Mesenchymal stem cell (in vitro differentiated cells and primary cell): ENCODE measurements at regions not wholly inside any gene's neighbourhood (a gene's known extent, or its start where the extent isn't known, plus 50 kb on each side); places are given as distances from the start of the nearest gene placed in this dataset.

ENCODE experiments used
- DNase-seq: peaks from one replicate; pipeline ENCODE4 v3.0.0-alpha.2; 2013
- H2AFZ ChIP-seq: one replicate; pipeline ENCODE4 v1.6.1; 2013; ENCODE audit warnings: low read depth, mild to moderate bottlenecking, control low read depth, inconsistent platforms, low read length, moderate library complexity
- H2AK5ac ChIP-seq: 2 replicates; pipeline ENCODE4 v1.6.1; 2013; ENCODE audit warnings: low read length, moderate library complexity, mild to moderate bottlenecking, inconsistent platforms; ENCODE audit not compliant: severe bottlenecking
- H2BK120ac ChIP-seq: one replicate; pipeline ENCODE4 v1.6.1; 2013; ENCODE audit warnings: low read depth, mild to moderate bottlenecking, inconsistent platforms, low read length, moderate library complexity
- H2BK12ac ChIP-seq, 2 experiments: one replicate each; pipeline ENCODE4 v1.6.1; 2013; ENCODE audit warnings: inconsistent platforms in 2 of 2, low read length in 2 of 2, mild to moderate bottlenecking in 2 of 2, moderate library complexity in 2 of 2, control low read depth in 1 of 2
- H2BK15ac ChIP-seq: one replicate; pipeline ENCODE4 v1.6.1; 2013; ENCODE audit warnings: mild to moderate bottlenecking, low read depth, inconsistent platforms; ENCODE audit not compliant: poor library complexity, severe bottlenecking
- H2BK5ac ChIP-seq: 2 replicates; pipeline ENCODE4 v1.6.1; 2013; ENCODE audit warnings: low read depth, mild to moderate bottlenecking, low read length, control low read depth, inconsistent platforms; ENCODE audit not compliant: poor library complexity, severe bottlenecking
- H3K14ac ChIP-seq, 2 experiments: one replicate each; pipeline ENCODE4 v1.6.1; 2013; ENCODE audit warnings: inconsistent platforms in 2 of 2, low read length in 2 of 2, control low read depth in 1 of 2, mild to moderate bottlenecking in 1 of 2, moderate library complexity in 1 of 2
- H3K18ac ChIP-seq, 2 experiments: one replicate each; pipeline ENCODE4 v1.6.1; 2013; ENCODE audit warnings: inconsistent platforms in 2 of 2, low read length in 2 of 2, control low read depth in 1 of 2, low read depth in 1 of 2, mild to moderate bottlenecking in 1 of 2
- H3K23ac ChIP-seq, 2 experiments: one replicate each; pipeline ENCODE4 v1.6.1; 2013; ENCODE audit warnings: inconsistent platforms in 2 of 2, low read length in 2 of 2, mild to moderate bottlenecking in 2 of 2, moderate library complexity in 2 of 2, control low read depth in 1 of 2
- H3K27ac ChIP-seq: 2 replicates; pipeline ENCODE4 v1.5.1; 2013; ENCODE audit warnings: mild to moderate bottlenecking, moderate library complexity, low read length, control low read depth, inconsistent platforms; ENCODE audit not compliant: poor library complexity, severe bottlenecking
- H3K27me3 ChIP-seq, 2 experiments: 2 replicates each; pipeline versions ENCODE4 v1.6.1 to v1.7.0; 2013; ENCODE audit warnings: low read length in 2 of 2, mild to moderate bottlenecking in 2 of 2, moderate library complexity in 2 of 2, control low read depth in 1 of 2, inconsistent platforms in 1 of 2; ENCODE audit not compliant: control insufficient read depth in 1 of 2, insufficient read depth in 1 of 2
- H3K36me3 ChIP-seq, 2 experiments: 2 replicates each; pipeline versions ENCODE4 v1.6.1 to v1.7.0; 2013; ENCODE audit warnings: low read length in 2 of 2, control low read depth in 1 of 2, inconsistent platforms in 1 of 2, low read depth in 1 of 2, mild to moderate bottlenecking in 1 of 2; ENCODE audit not compliant: insufficient read depth in 2 of 2, control insufficient read depth in 1 of 2
- H3K4ac ChIP-seq, 2 experiments: one replicate each; pipeline ENCODE4 v1.6.1; 2013; ENCODE audit warnings: inconsistent platforms in 2 of 2, low read length in 2 of 2, mild to moderate bottlenecking in 2 of 2, moderate library complexity in 2 of 2, control low read depth in 1 of 2, low read depth in 1 of 2
- H3K4me1 ChIP-seq: 2 replicates; pipeline ENCODE4 v1.6.1; 2013; ENCODE audit warnings: low read depth, low read length, control low read depth; ENCODE audit not compliant: control insufficient read depth, insufficient read depth
- H3K4me2 ChIP-seq: 2 replicates; pipeline ENCODE4 v1.6.1; 2013; ENCODE audit warnings: low read length, mild to moderate bottlenecking, inconsistent platforms; ENCODE audit not compliant: poor library complexity, severe bottlenecking
- H3K4me3 ChIP-seq, 2 experiments: 2 replicates each; pipeline versions ENCODE4 v1.5.1 to v1.7.0; 2013; ENCODE audit warnings: low read length in 2 of 2, mild to moderate bottlenecking in 2 of 2, control low read depth in 1 of 2, low read depth in 1 of 2; ENCODE audit not compliant: insufficient read depth in 1 of 2
- H3K79me1 ChIP-seq: replicated peaks from 2 replicates; pipeline ENCODE4 v1.6.1; 2013; ENCODE audit warnings: mild to moderate bottlenecking, control low read depth, low read length, inconsistent platforms; ENCODE audit not compliant: poor library complexity, severe bottlenecking
- H3K9ac ChIP-seq: 2 replicates; pipeline ENCODE4 v1.7.0; 2013; ENCODE audit warnings: mild to moderate bottlenecking, low read length, moderate library complexity
- H3K9me3 ChIP-seq: 2 replicates; pipeline ENCODE4 v1.7.0; 2013; ENCODE audit warnings: mild to moderate bottlenecking, low read length; ENCODE audit not compliant: control insufficient read depth
- H4K8ac ChIP-seq: one replicate; pipeline ENCODE4 v1.6.1; 2013; ENCODE audit warnings: inconsistent platforms, mild to moderate bottlenecking, low read length, moderate library complexity
- H4K91ac ChIP-seq: one replicate; pipeline ENCODE4 v1.6.1; 2013; ENCODE audit warnings: mild to moderate bottlenecking, low read length, inconsistent platforms
- WGBS: methylation state at CpG from one replicate; pipeline ENCODE4 v1.1.7; 2013; ENCODE audit warnings: mixed read lengths; 5-methylcytosine and 5-hydroxymethylcytosine counted together

GRCh38 chr19:30647891-30648720, 275.9 kb downstream of the ZNF536 start:
- H4K8ac ChIP-seq: no peak overlapping the region
- H3K18ac ChIP-seq: no peak overlapping the region
- H3K4me1 ChIP-seq: no peaks in the 10 kb centered on the region

GRCh38 chr19:30646806-30647205, 274.6 kb downstream of the ZNF536 start:
- Histone ChIP-seq H3K27ac (no peak overlapping the region), H3K9ac (no peak overlapping the region), H3K18ac (no peak overlapping the region), H3K79me1 (no peaks in the 10 kb centered on the region), H4K91ac (no peak overlapping the region), H2AFZ (no peak overlapping the region), H3K4me1 (no peaks in the 10 kb centered on the region), H2BK12ac (no peak overlapping the region), H3K36me3 (no peaks in the 10 kb centered on the region), H3K14ac (no peak overlapping the region), H3K4me2 (no peak overlapping the region), H3K27me3 (peaks cover 7 to 69% of the 10 kb centered on the region in 2 experiments), H3K4me3 (no peak overlapping the region), H4K8ac (no peak overlapping the region), H3K9me3 (no peaks in the 10 kb centered on the region), H2BK5ac (no peak overlapping the region), H2BK120ac (no peak overlapping the region), H2BK15ac (no peak overlapping the region), H3K23ac (no peak overlapping the region), H2AK5ac (no peak overlapping the region), H3K4ac (no peak overlapping the region)
- no peak for DNase-seq
- 78% methylated on average over 3 of the region's 6 CpGs for WGBS

More at GRCh38 chr19:30647891-30648720, 275.9 kb downstream of the ZNF536 start:
- H4K91ac ChIP-seq: no peak overlapping the region
- no peak overlapping the region for H3K4ac ChIP-seq
- H3K9me3 ChIP-seq: no peaks in the 10 kb centered on the region
- H3K36me3 ChIP-seq: no peaks in the 10 kb centered on the region
- no peaks in the 10 kb centered on the region for H3K79me1 ChIP-seq
- 45% methylated on average over 18 of the region's 19 CpGs for WGBS
- H2AFZ ChIP-seq: no peak overlapping the region
- H2BK5ac ChIP-seq: no peak overlapping the region
- H3K23ac ChIP-seq: no peak overlapping the region
- peaks cover 7 to 68% of the 10 kb centered on the region in 2 experiments for H3K27me3 ChIP-seq
- no peak overlapping the region for H3K27ac ChIP-seq
- H2AK5ac ChIP-seq: no peak overlapping the region
- no peak overlapping the region for H2BK12ac ChIP-seq
- H3K9ac ChIP-seq: no peak overlapping the region
- H3K14ac ChIP-seq: no peak overlapping the region
- no peak overlapping the region for H2BK15ac ChIP-seq
- H3K4me3 ChIP-seq: no peak overlapping the region
- H2BK120ac ChIP-seq: no peak overlapping the region
- DNase-seq: no peak
- H3K4me2 ChIP-seq: no peak overlapping the region

- Histone ChIP-seq H3K4ac (no peak overlapping the region), H3K4me3 (no peak overlapping the region), H3K27ac (no peak overlapping the region), H3K4me1 (no peaks in the 10 kb centered on the region), H3K4me2 (no peak overlapping the region), H2BK15ac (no peak overlapping the region), H3K14ac (no peak overlapping the region), H2AFZ (no peak overlapping the region), H3K18ac (no peak overlapping the region), H2BK5ac (no peak overlapping the region), H3K9me3 (no peaks in the 10 kb centered on the region), H2AK5ac (no peak overlapping the region), H2BK12ac (no peak overlapping the region), H2BK120ac (no peak overlapping the region), H3K9ac (no peak overlapping the region), H4K8ac (no peak overlapping the region), H4K91ac (no peak overlapping the region), H3K36me3 (no peaks in the 10 kb centered on the region), H3K23ac (no peak overlapping the region), H3K79me1 (no peaks in the 10 kb centered on the region), H3K27me3 (peaks cover 7 to 67% of the 10 kb centered on the region in 2 experiments)
- 94% methylated on average over 8 of the region's 12 CpGs for WGBS
- DNase-seq: no peak
These were observed 273.9 kb downstream of the ZNF536 start for GRCh38 chr19:30645946-30646577.

- Histone ChIP-seq H2BK15ac (no peak overlapping the region), H3K18ac (no peak overlapping the region), H3K4me3 (no peak overlapping the region), H3K9ac (no peak overlapping the region), H2BK120ac (no peak overlapping the region), H3K36me3 (no peaks in the 10 kb centered on the region), H2AFZ (no peak overlapping the region), H3K14ac (no peak overlapping the region), H3K9me3 (no peaks in the 10 kb centered on the region), H3K79me1 (no peaks in the 10 kb centered on the region), H3K23ac (no peak overlapping the region), H3K27ac (no peak overlapping the region), H3K4ac (no peak overlapping the region), H2AK5ac (no peak overlapping the region), H4K8ac (no peak overlapping the region), H3K27me3 (peaks cover 0 to 47% of the 10 kb centered on the region in 2 experiments), H4K91ac (no peak overlapping the region), H2BK5ac (no peak overlapping the region), H2BK12ac (no peak overlapping the region), H3K4me2 (no peak overlapping the region), H3K4me1 (no peaks in the 10 kb centered on the region)
- 77% methylated on average over 7 of the region's 8 CpGs for WGBS
- DNase-seq: no peak
These were observed 268.2 kb downstream of the ZNF536 start for GRCh38 chr19:30640252-30640965.
